WTC11 (cell line): ENCODE measurements at regions not wholly inside any gene's neighbourhood (a gene's known extent, or its start where the extent isn't known, plus 50 kb on each side); places are given as distances from the start of the nearest gene placed in this dataset.
A peak's percentile ranks its signal among the peaks of the same experiment; 100 is the strongest.

Source experiments
- ATAC-seq: fragments of 200-7000 bp; cut with Tn5 transposase; 2 replicates; pipeline ENCODE4 v1.10.0; 2021; ENCODE audit warnings: mild to moderate bottlenecking, moderate library complexity
- CTCF ChIA-PET: fragments of 300-600 bp; sonication (Branson Sonifier 250); formaldehyde crosslinking; loops from one replicate; lab custom pipeline; 2021; ENCODE audit warnings: antibody characterized with exemption; lab: Charles Lee
- POLR2A ChIA-PET: fragments of 350-600 bp; sonication (Branson Sonifier 250); formaldehyde crosslinking; loops from one replicate; lab custom pipeline; 2021; ENCODE audit warnings: antibody characterized with exemption; lab: Charles Lee
- DNase-seq: peaks from one replicate; pipeline ENCODE4 v3.0.0; 2021; ENCODE audit warnings: low spot score
- H3K27ac Mint-ChIP-seq: 2 replicates; pipeline ENCODE4 v1.8.0; 2021; ENCODE audit warnings: mixed read lengths
- H3K27me3 Mint-ChIP-seq: 2 replicates; pipeline ENCODE4 v1.8.0; 2021; ENCODE audit warnings: low read depth, mild to moderate bottlenecking, moderate library complexity, mixed read lengths
- H3K36me3 Mint-ChIP-seq: 2 replicates; pipeline ENCODE4 v1.8.0; 2021; ENCODE audit warnings: mixed read lengths
- H3K4me1 Mint-ChIP-seq: 2 replicates; pipeline ENCODE4 v1.8.0; 2022; ENCODE audit warnings: mixed read lengths
- H3K4me3 Mint-ChIP-seq: 2 replicates; pipeline ENCODE4 v1.8.0; 2021; ENCODE audit warnings: mild to moderate bottlenecking, moderate library complexity, mixed read lengths
- H3K9me3 Mint-ChIP-seq: 2 replicates; pipeline ENCODE4 v1.8.0; 2021; ENCODE audit warnings: mixed read lengths
- ATF1 ChIP-seq: sonication (generic); formaldehyde crosslinking; IDR thresholded peaks from 2 replicates; pipeline ENCODE4 v1.8.1; 2023; ENCODE audit warnings: mild to moderate bottlenecking, moderate library complexity, missing genetic modification reagents
- MAX ChIP-seq: sonication (generic); formaldehyde crosslinking; IDR thresholded peaks from 2 replicates; pipeline ENCODE4 v1.8.0; 2022; ENCODE audit warnings: mild to moderate bottlenecking, missing genetic modification reagents
- MYBL2 ChIP-seq: sonication (generic); formaldehyde crosslinking; IDR thresholded peaks from 2 replicates; pipeline ENCODE4 v1.8.1; 2023; ENCODE audit warnings: mild to moderate bottlenecking, moderate library complexity, missing genetic modification reagents
- NFYB ChIP-seq: sonication (generic); formaldehyde crosslinking; conservative IDR thresholded peaks from 2 replicates; pipeline ENCODE4 v1.8.0; 2022; ENCODE audit warnings: low read depth, missing genetic modification reagents
- NR1H2 ChIP-seq: sonication (generic); formaldehyde crosslinking; IDR thresholded peaks from 2 replicates; pipeline ENCODE4 v1.9.0; 2021; ENCODE audit warnings: mild to moderate bottlenecking, moderate library complexity, missing genetic modification reagents
- NR2C2 ChIP-seq: sonication (generic); formaldehyde crosslinking; IDR thresholded peaks from 2 replicates; pipeline ENCODE4 v1.8.0; 2022; ENCODE audit warnings: mild to moderate bottlenecking, missing genetic modification reagents
- PREB ChIP-seq: sonication (generic); formaldehyde crosslinking; IDR thresholded peaks from 2 replicates; pipeline ENCODE4 v1.8.1; 2022; ENCODE audit warnings: mild to moderate bottlenecking, missing genetic modification reagents, moderate library complexity, borderline replicate concordance
- STAT6 ChIP-seq: sonication (generic); formaldehyde crosslinking; conservative IDR thresholded peaks from 2 replicates; pipeline ENCODE4 v1.8.1; 2023; ENCODE audit warnings: mild to moderate bottlenecking, low read depth, missing genetic modification reagents, moderate library complexity
- TCF7 ChIP-seq: sonication (generic); formaldehyde crosslinking; IDR thresholded peaks from 2 replicates; pipeline ENCODE4 v1.8.0; 2022; ENCODE audit warnings: mild to moderate bottlenecking, low read depth, missing genetic modification reagents, moderate library complexity
- ZBTB43 ChIP-seq: sonication (generic); formaldehyde crosslinking; IDR thresholded peaks from 2 replicates; pipeline ENCODE4 v1.8.1; 2023; ENCODE audit warnings: mild to moderate bottlenecking, missing genetic modification reagents
- ZNF317 ChIP-seq: sonication (generic); formaldehyde crosslinking; IDR thresholded peaks from 2 replicates; pipeline ENCODE4 v1.8.1; 2023; ENCODE audit warnings: low read depth, mild to moderate bottlenecking, moderate library complexity, missing genetic modification reagents, borderline replicate concordance
- ZNF425 ChIP-seq: fragments of 250-450 bp; sonication (Bioruptor Pico); conservative IDR thresholded peaks from 2 replicates; pipeline ENCODE4 v1.9.0; 2021; ENCODE audit warnings: mild to moderate bottlenecking
- ZNF532 ChIP-seq: fragments of 250-450 bp; sonication (Bioruptor Pico); IDR thresholded peaks from 2 replicates; pipeline ENCODE4 v1.9.0; 2021; ENCODE audit warnings: mild to moderate bottlenecking, borderline replicate concordance
- ZNF671 ChIP-seq: fragments of 250-450 bp; sonication (Bioruptor Pico); IDR thresholded peaks from 2 replicates; pipeline ENCODE4 v1.8.0; 2021; ENCODE audit warnings: mild to moderate bottlenecking

- no peak for DNase-seq
- no peak for TF ChIP-seq ATF1 (CRISPR knock-in tag)
- TF ChIP-seq ZNF532 = no peak
- TF ChIP-seq NFYB (CRISPR knock-in tag) = no peak
- no peak for TF ChIP-seq PREB
- TF ChIP-seq ZNF671 (CRISPR knock-in tag) = no peak
- TF ChIP-seq NR2C2 = no peak
- no peak for TF ChIP-seq ZNF425 (CRISPR knock-in tag)
- TF ChIP-seq NR1H2 (CRISPR knock-in tag) = no peak
- no peak for TF ChIP-seq MAX (CRISPR knock-in tag)
- no peak for TF ChIP-seq ZNF317 (CRISPR knock-in tag)
- TF ChIP-seq TCF7 (CRISPR knock-in tag) = no peak
- no peak for TF ChIP-seq MYBL2 (CRISPR knock-in tag)
- TF ChIP-seq STAT6 = no peak
- no peak for TF ChIP-seq ZBTB43 (CRISPR knock-in tag)
- TF ChIP-seq, all 79 proteins: peak for 0
- Mint-ChIP-seq H3K27ac (no peak overlapping the region), H3K4me1 (peaks cover 3% of the 10 kb centered on the region), H3K27me3 (no peaks in the 10 kb centered on the region), H3K4me3 (no peak overlapping the region), H3K36me3 (no peaks in the 10 kb centered on the region), H3K9me3 (no peaks in the 10 kb centered on the region)
- ChIA-PET POLR2A (no interaction called here), CTCF (interaction anchor here (1.0 kb wide), 1 partner anchor 65 kb away, joined by 3 read pairs; no protein-coding TSS in a partner anchor)
- ATAC-seq = peak; percentile 52
Observed at GRCh38 chr17:55652825-55653224, 69.8 kb downstream of the TMEM100 start.
